ENCODE measurements at regions not wholly inside any gene's neighbourhood (a gene's known extent, or its start where the extent isn't known, plus 50 kb on each side); places are given as distances from the start of the nearest gene placed in this dataset.

GRCh38 chr20:40805592-40805991, 116.6 kb upstream of the MAFB start:
- no peak for TF ChIP-seq CTCF (conservative IDR thresholded peaks at IDR 0.05; ENCODE audit: low read depth, low read length)
- H3K4me3 ChIP-seq (ENCODE audit: low read length) = no peak overlapping the region
- DNase-seq (ENCODE audit: low read depth) = no peak

DNA sequence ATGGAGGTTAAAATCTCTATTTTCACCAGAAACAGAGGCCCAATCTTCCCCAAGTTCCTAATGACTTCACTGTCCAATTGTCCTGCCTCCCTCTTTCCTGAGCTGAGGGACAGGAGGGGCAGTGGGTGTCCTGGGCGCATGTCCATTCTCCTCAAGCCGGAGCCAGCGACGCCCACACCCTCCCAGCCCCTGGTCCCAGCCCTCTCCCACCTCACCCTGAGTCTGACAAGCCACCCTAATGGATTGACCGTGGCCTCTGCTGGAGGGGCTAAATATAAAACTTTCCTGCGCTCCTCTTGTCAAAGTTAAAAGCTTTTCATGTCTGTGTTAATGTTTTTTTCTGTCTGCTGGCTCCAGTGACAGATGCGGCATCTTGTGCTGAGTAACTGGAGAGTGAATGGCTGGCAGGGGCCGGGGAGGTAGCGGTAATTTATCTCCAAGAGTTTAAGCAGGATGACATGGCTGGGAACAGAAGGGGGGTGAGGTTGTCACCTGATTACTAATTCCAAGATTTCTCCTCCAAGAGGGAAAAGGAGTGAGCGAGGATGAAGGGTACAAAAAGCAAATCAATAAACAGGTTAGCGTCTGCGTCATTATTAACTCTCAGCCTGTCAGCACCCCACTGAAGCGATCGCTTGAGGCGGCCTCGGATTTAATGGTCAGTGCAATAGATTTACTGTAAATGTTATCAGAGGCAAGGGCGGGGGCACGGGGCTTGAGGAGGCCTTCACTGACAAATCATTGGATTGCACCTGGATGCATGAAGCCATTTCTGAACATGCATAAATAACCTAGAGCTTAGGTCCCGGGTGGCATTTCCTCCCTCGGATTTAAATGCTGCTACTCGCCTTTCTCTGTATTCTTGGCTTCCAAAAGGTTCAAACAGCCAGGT, 118.1 kb upstream of the MAFB start:
- no peak for DNase-seq (ENCODE audit: low read depth)
- TF ChIP-seq CTCF (conservative IDR thresholded peaks at IDR 0.05; ENCODE audit: low read depth, low read length) = no peak

GRCh38 chr20:40807821-40808170, 118.8 kb upstream of the MAFB start:
- no peak for TF ChIP-seq CTCF (conservative IDR thresholded peaks at IDR 0.05; ENCODE audit: low read depth, low read length)
- DNase-seq (ENCODE audit: low read depth) = no peak
- no peak overlapping the region for H3K4me3 ChIP-seq (ENCODE audit: low read length)

More for the DNA sequence above, 118.1 kb upstream of the MAFB start:
- no peak overlapping the region for H3K4me3 ChIP-seq (ENCODE audit: low read length)

DNA sequence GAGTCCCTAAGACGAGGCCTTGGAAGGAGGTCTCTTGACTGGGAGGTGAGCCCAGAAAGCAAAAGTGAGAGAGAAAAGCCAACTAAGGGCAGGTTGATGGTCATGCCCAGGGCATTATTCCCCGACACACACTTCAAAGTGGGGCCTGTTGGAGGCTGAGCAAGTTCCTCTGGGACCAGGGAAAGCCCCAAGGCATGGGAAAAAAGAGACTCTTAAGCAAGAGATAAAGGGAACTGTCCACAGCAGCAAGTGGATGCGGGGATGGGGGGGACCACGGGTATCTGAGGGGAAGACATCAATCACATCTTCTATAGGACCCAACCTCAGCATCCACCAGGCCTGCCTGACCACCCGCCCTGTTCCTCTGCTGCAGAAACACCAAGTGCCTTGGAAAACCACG, 119.9 kb upstream of the MAFB start:
- no peak for DNase-seq (ENCODE audit: low read depth)

DNA sequence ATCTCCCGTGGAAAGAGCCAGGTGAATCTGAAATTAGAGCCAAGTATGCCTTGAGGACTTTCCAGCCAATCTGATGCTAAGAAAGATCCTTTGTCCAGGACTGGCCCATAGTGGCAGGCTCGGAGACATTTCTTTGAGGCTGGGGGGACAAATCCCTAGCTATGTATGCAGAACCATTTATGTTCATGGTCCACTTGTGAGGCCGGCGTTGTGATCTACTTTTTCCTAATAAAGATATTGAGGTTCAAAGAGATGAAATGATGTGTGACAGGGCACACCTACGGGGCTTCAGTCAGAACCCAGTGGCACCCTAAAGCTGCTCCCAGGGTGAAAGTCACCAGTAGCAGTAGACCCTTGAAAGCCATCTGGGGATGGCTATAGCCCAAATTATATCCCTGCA, 120.3 kb upstream of the MAFB start:
- TF ChIP-seq CTCF (conservative IDR thresholded peaks at IDR 0.05; ENCODE audit: low read depth, low read length) = no peak
- H3K4me3 ChIP-seq (ENCODE audit: low read length) = no peak overlapping the region
- no peak for DNase-seq (ENCODE audit: low read depth)

More for the DNA sequence above, 119.9 kb upstream of the MAFB start:
- H3K4me3 ChIP-seq (ENCODE audit: low read length) = no peak overlapping the region
- no peak for TF ChIP-seq CTCF (conservative IDR thresholded peaks at IDR 0.05; ENCODE audit: low read depth, low read length)

DNA sequence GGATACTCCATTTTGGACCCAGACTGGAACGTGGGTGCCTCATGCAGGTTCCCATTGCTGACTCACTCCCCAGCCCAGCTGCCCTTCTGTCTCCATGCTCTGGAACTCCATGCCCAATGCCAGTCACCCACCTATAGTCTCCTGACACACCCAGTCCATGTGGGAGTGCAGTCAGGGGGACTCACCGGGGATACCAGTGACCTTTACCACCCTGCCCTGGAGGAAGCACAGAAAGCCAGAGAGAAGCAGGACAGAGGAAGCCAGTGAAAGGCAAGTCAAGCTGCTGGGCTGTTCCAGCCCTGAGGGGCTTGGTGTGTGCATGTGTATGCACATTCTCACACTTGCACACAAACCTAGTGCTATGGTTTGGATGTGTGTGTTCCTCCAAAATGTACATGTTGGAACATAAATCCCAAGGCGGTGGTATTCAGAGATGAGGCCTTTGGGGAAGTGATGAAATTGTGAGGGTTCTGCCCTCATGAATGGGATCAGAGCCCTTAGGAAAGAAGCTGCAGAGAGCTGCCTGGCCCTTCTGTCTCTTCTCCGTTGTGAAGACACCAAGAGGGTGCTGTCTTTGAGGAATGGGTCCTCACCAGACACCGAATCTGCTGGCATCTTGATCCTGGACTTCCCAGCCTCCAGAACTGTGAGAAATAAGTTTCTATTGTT, 121.4 kb upstream of the MAFB start:
- TF ChIP-seq CTCF (conservative IDR thresholded peaks at IDR 0.05; ENCODE audit: low read depth, low read length) = no peak
- no peak for DNase-seq (ENCODE audit: low read depth)

DNA sequence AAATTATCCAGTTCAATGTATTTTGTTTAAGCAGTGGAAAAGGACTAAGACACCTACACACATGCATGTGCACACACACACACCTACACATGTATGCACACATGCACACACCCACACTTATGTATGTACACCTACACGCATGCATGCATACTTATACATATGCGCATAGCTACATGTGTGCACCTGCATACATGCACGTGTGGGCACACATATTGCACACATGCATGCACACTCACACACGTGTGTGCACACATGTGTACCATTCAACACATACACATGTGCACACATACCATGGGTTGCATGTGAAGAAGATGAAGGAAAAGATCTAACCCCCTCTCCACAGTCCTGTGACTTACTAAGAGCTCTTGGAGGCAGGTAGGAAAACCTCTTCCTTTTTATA, 122.0 kb upstream of the MAFB start:
- no peak for TF ChIP-seq CTCF (conservative IDR thresholded peaks at IDR 0.05; ENCODE audit: low read depth, low read length)
- no peak for DNase-seq (ENCODE audit: low read depth)
- no peak overlapping the region for H3K4me3 ChIP-seq (ENCODE audit: low read length)

More for the DNA sequence above, 121.4 kb upstream of the MAFB start:
- H3K4me3 ChIP-seq (ENCODE audit: low read length) = no peak overlapping the region
